GM12873 (cell line): ENCODE measurements at regions not wholly inside any gene's neighbourhood (a gene's known extent, or its start where the extent isn't known, plus 50 kb on each side); places are given as distances from the start of the nearest gene placed in this dataset.

Experiments
- CTCF ChIP-seq: IDR thresholded peaks from 2 replicates; pipeline ENCODE4 v1.5.1; 2012; ENCODE audit warnings: low read depth, mild to moderate bottlenecking, moderate library complexity, low read length, control low read depth; ENCODE audit not compliant: insufficient read depth; ENCODE audit errors: missing control alignments

GRCh38 chr12:66999141-66999540, 270.0 kb upstream of the CAND1 start:
- no peak for TF ChIP-seq CTCF

- TF ChIP-seq CTCF = no peak
These were observed 267.9 kb upstream of the CAND1 start for GRCh38 chr12:67001251-67001650.

- no peak for TF ChIP-seq CTCF
These were observed 266.4 kb upstream of the CAND1 start for GRCh38 chr12:67002720-67003119.

- no peak for TF ChIP-seq CTCF
These were observed 262.5 kb upstream of the CAND1 start for GRCh38 chr12:67006610-67007009.

- no peak for TF ChIP-seq CTCF
These were observed 254.5 kb upstream of the CAND1 start for GRCh38 chr12:67014642-67015041.

- no peak for TF ChIP-seq CTCF
These were observed 251.1 kb upstream of the CAND1 start for GRCh38 chr12:67018105-67018504.

GRCh38 chr12:67019070-67019469, 250.1 kb upstream of the CAND1 start:
- TF ChIP-seq CTCF = no peak
